H1 (cell line): ENCODE measurements at regions not wholly inside any gene's neighbourhood (a gene's known extent, or its start where the extent isn't known, plus 50 kb on each side); places are given as distances from the start of the nearest gene placed in this dataset.
"Not testable (repeated sequence)": the region's sequence is repeated elsewhere in the genome, so short reads cannot be mapped to it uniquely, and the experiment has no call there.

Experiments used
- CTCF ChIA-PET: fragments of 300-600 bp; sonication (Branson Sonifier 250); formaldehyde crosslinking; loops from one replicate; lab custom pipeline; 2021; ENCODE audit not compliant: partially characterized antibody; lab: Charles Lee
- POLR2A ChIA-PET: fragments of 300-600 bp; sonication (Branson Sonifier 250); formaldehyde crosslinking; loops from one replicate; lab custom pipeline; 2021; ENCODE audit warnings: inconsistent platforms; ENCODE audit not compliant: partially characterized antibody; lab: Charles Lee
- DNase-seq, 2 experiments: peaks; one replicate each; pipeline versions ENCODE4 v3.0.0 to v3.0.0-alpha.2; 2010 to 2022; ENCODE audit warnings: low spot score in 2 of 2, low read depth in 1 of 2, mixed read lengths in 1 of 2
- FAIRE-seq: peaks from 2 replicates; lab custom pipeline; 2011; peaks lifted over from hg19 to GRCh38; lab: Jason Lieb, UNC
- H2AFZ ChIP-seq: 2 replicates; pipeline ENCODE4 v1.8.1; 2012; ENCODE audit warnings: low read length, inconsistent platforms
- H2AK5ac ChIP-seq: 2 replicates; pipeline ENCODE4 v1.6.1; 2013; ENCODE audit warnings: low read depth, low read length
- H2BK120ac ChIP-seq: replicated peaks from 2 replicates; pipeline ENCODE3; 2013; ENCODE audit warnings: low read depth, low read length, inconsistent platforms
- H2BK12ac ChIP-seq: 2 replicates; pipeline ENCODE4 v1.6.1; 2013; ENCODE audit warnings: low read depth, low read length
- H2BK15ac ChIP-seq: 2 replicates; pipeline ENCODE4 v1.6.1; 2013; ENCODE audit warnings: low read length
- H2BK20ac ChIP-seq: 2 replicates; pipeline ENCODE4 v1.6.1; 2013; ENCODE audit warnings: low read length
- H2BK5ac ChIP-seq: 2 replicates; pipeline ENCODE4 v1.6.1; 2013; ENCODE audit warnings: low read depth, low read length
- H3K14ac ChIP-seq: 2 replicates; pipeline ENCODE4 v1.6.1; 2013; ENCODE audit warnings: inconsistent platforms; ENCODE audit not compliant: insufficient read length
- H3K18ac ChIP-seq: 2 replicates; pipeline ENCODE4 v1.6.1; 2013; ENCODE audit warnings: low read length; ENCODE audit errors: extremely low read depth
- H3K23ac ChIP-seq: 2 replicates; pipeline ENCODE4 v1.6.1; 2013; ENCODE audit warnings: inconsistent platforms; ENCODE audit not compliant: insufficient read length
- H3K23me2 ChIP-seq: 2 replicates; pipeline ENCODE4 v1.6.1; 2013; ENCODE audit warnings: low read depth, low read length
- H3K27ac ChIP-seq: 2 replicates; pipeline ENCODE4 v1.6.1; 2011; ENCODE audit warnings: low read depth, low read length, inconsistent platforms
- H3K27me3 ChIP-seq, 4 experiments: replicated peaks in 1 of 4; 1 replicate in 1 of 4; 2 replicates in 3 of 4; pipeline versions ENCODE4 v1.6.1 to v1.8.1; 2011 to 2013; ENCODE audit warnings: low read length in 3 of 4, mild to moderate bottlenecking in 3 of 4, inconsistent platforms in 2 of 4, mixed read lengths in 2 of 4, moderate library complexity in 1 of 4; ENCODE audit not compliant: control insufficient read depth in 3 of 4, insufficient read depth in 3 of 4; ENCODE audit errors: extremely low read depth in 1 of 4
- H3K36me3 ChIP-seq, 4 experiments: 2 replicates each; pipeline versions ENCODE4 v1.6.1 to v1.8.1; 2011 to 2013; ENCODE audit warnings: mild to moderate bottlenecking in 4 of 4, low read length in 3 of 4, moderate library complexity in 2 of 4, control low read depth in 1 of 4, inconsistent platforms in 1 of 4; ENCODE audit not compliant: insufficient read depth in 4 of 4, control insufficient read depth in 2 of 4
- H3K4ac ChIP-seq: replicated peaks from 2 replicates; pipeline ENCODE3; 2013; ENCODE audit warnings: low read length, low read depth, mixed read lengths, inconsistent platforms; ENCODE audit not compliant: insufficient read length
- H3K4me1 ChIP-seq, 4 experiments: replicated peaks in 1 of 4; 1 replicate in 1 of 4; 2 replicates in 3 of 4; pipeline versions ENCODE4 v1.6.1 to v1.8.1; 2011 to 2013; ENCODE audit warnings: low read length in 3 of 4, inconsistent platforms in 2 of 4, mixed read lengths in 1 of 4; ENCODE audit not compliant: insufficient read depth in 4 of 4, control insufficient read depth in 3 of 4
- H3K4me2 ChIP-seq, 2 experiments: 2 replicates each; pipeline versions ENCODE4 v1.6.1 to v1.8.1; 2011 to 2013; ENCODE audit warnings: low read depth in 2 of 2, low read length in 2 of 2, control low read depth in 1 of 2, inconsistent platforms in 1 of 2, mild to moderate bottlenecking in 1 of 2; ENCODE audit not compliant: insufficient read depth in 1 of 2
- H3K4me3 ChIP-seq, 4 experiments: fragments of 200-600, 300-600 bp in 1 of 4; sonication (generic), shearing (Covaris generic), sonication (Bioruptor Twin) in 1 of 4; 2 replicates each; pipeline versions ENCODE4 v1.5.1 to v1.8.1; 2011 to 2016; ENCODE audit warnings: low read length in 4 of 4, low read depth in 3 of 4, control low read depth in 2 of 4, inconsistent platforms in 2 of 4, mild to moderate bottlenecking in 2 of 4, mixed read lengths in 1 of 4, moderate library complexity in 1 of 4; ENCODE audit not compliant: insufficient read depth in 2 of 4; ENCODE audit errors: extremely low read depth in 1 of 4
- H3K56ac ChIP-seq: replicated peaks from 2 replicates; pipeline ENCODE3; 2013; ENCODE audit warnings: low read depth, mild to moderate bottlenecking, mixed read lengths, low read length, inconsistent platforms; ENCODE audit not compliant: insufficient read length
- H3K79me1 ChIP-seq: 2 replicates; pipeline ENCODE4 v1.6.1; 2013; ENCODE audit warnings: low read depth, low read length, control low read depth
- H3K79me2 ChIP-seq, 2 experiments: 2 replicates each; pipeline versions ENCODE4 v1.6.1 to v1.8.1; 2012 to 2013; ENCODE audit warnings: low read length in 2 of 2, mild to moderate bottlenecking in 2 of 2, inconsistent platforms in 1 of 2; ENCODE audit not compliant: insufficient read depth in 2 of 2, control insufficient read depth in 1 of 2
- H3K9ac ChIP-seq, 4 experiments: replicated peaks in 1 of 4; 1 replicate in 1 of 4; 2 replicates in 3 of 4; pipeline versions ENCODE4 v1.6.1 to v1.8.1; 2011 to 2013; ENCODE audit warnings: low read depth in 3 of 4, low read length in 3 of 4, control low read depth in 2 of 4, mild to moderate bottlenecking in 2 of 4, moderate library complexity in 2 of 4, inconsistent platforms in 1 of 4; ENCODE audit errors: extremely low read depth in 1 of 4
- H3K9me3 ChIP-seq, 2 experiments: 2 replicates each; pipeline versions ENCODE4 v1.6.1 to v1.8.1; 2012 to 2013; ENCODE audit warnings: mild to moderate bottlenecking in 2 of 2, moderate library complexity in 2 of 2, control low read depth in 1 of 2, inconsistent platforms in 1 of 2, low read depth in 1 of 2, low read length in 1 of 2, mixed read lengths in 1 of 2; ENCODE audit not compliant: insufficient read depth in 2 of 2
- H4K20me1 ChIP-seq, 2 experiments: replicated peaks in 1 of 2; 2 replicates each; pipeline versions ENCODE3 to v1.8.1; 2011 to 2013; ENCODE audit warnings: inconsistent platforms in 2 of 2, low read length in 2 of 2, mild to moderate bottlenecking in 1 of 2; ENCODE audit not compliant: insufficient read depth in 2 of 2, control insufficient read depth in 1 of 2
- H4K5ac ChIP-seq: 2 replicates; pipeline ENCODE4 v1.6.1; 2013; ENCODE audit warnings: low read length, low read depth, mixed read lengths, inconsistent platforms; ENCODE audit not compliant: insufficient read length
- H4K8ac ChIP-seq: 2 replicates; pipeline ENCODE4 v1.8.0; 2013; ENCODE audit warnings: mild to moderate bottlenecking, moderate library complexity, low read length, inconsistent platforms; ENCODE audit not compliant: insufficient read depth; ENCODE audit errors: extremely low read depth
- H4K91ac ChIP-seq: replicated peaks from 2 replicates; pipeline ENCODE3; 2013; ENCODE audit warnings: low read length, mixed read lengths, inconsistent platforms; ENCODE audit not compliant: insufficient read length
- WGBS, 2 experiments: shearing (Covaris generic) in 1 of 2; methylation state at CpG; one replicate each; pipeline versions ENCODE4 v1.1.6 to v1.1.7; 2013 to 2015; ENCODE audit warnings: low lambda C conversion rate in 2 of 2, mixed read lengths in 2 of 2, inconsistent platforms in 1 of 2, low coverage in 1 of 2, missing lambda C conversion rate in 1 of 2; ENCODE audit not compliant: insufficient replicate concordance in 2 of 2, insufficient coverage in 1 of 2, insufficient read length in 1 of 2; ENCODE audit errors: extremely low coverage in 1 of 2, missing lambda C conversion rate in 1 of 2; 5-methylcytosine and 5-hydroxymethylcytosine counted together

- H3K23ac ChIP-seq, H3K4me1 ChIP-seq, H2BK15ac ChIP-seq, H3K18ac ChIP-seq, H3K4me2 ChIP-seq, H3K9ac ChIP-seq, H3K79me1 ChIP-seq, H4K5ac ChIP-seq, H4K8ac ChIP-seq, H4K20me1 ChIP-seq, H2AK5ac ChIP-seq, H3K14ac ChIP-seq, H3K4ac ChIP-seq, H3K9me3 ChIP-seq, POLR2A ChIA-PET, H3K79me2 ChIP-seq, H2AFZ ChIP-seq, H2BK5ac ChIP-seq, H4K91ac ChIP-seq, H2BK120ac ChIP-seq, H3K27ac ChIP-seq, H3K4me3 ChIP-seq, CTCF ChIA-PET, H2BK12ac ChIP-seq, H3K23me2 ChIP-seq, H3K36me3 ChIP-seq, H3K56ac ChIP-seq, H2BK20ac ChIP-seq, FAIRE-seq, H3K27me3 ChIP-seq: not testable (repeated sequence)
- DNase-seq: peak in 1 of 2 experiments; percentile 59
- WGBS, 2 experiments: 86% methylated on average over 8 of the region's 15 CpGs; no CpG with 5 or more reads in 1 of the 2 experiments
Measured at GRCh38 chr10:46773178-46773896, 137.9 kb upstream of the PTPN20 start.

- H3K4me2 ChIP-seq, H2BK20ac ChIP-seq, H4K5ac ChIP-seq, H2BK120ac ChIP-seq, H4K20me1 ChIP-seq, H3K9me3 ChIP-seq, H3K9ac ChIP-seq, H2AK5ac ChIP-seq, H3K14ac ChIP-seq, FAIRE-seq, H3K4ac ChIP-seq, H2BK12ac ChIP-seq, H3K56ac ChIP-seq, H2BK15ac ChIP-seq, H2AFZ ChIP-seq, H3K23ac ChIP-seq, H3K4me1 ChIP-seq, H3K4me3 ChIP-seq, H3K18ac ChIP-seq, H3K23me2 ChIP-seq, H4K91ac ChIP-seq, POLR2A ChIA-PET, H3K79me1 ChIP-seq, H3K79me2 ChIP-seq, H2BK5ac ChIP-seq, H3K27me3 ChIP-seq, H3K36me3 ChIP-seq, DNase-seq, CTCF ChIA-PET, H3K27ac ChIP-seq, H4K8ac ChIP-seq: not testable (repeated sequence)
- WGBS, 2 experiments: 95% methylated on average over 11 of the region's 14 CpGs; no CpG with 5 or more reads in 1 of the 2 experiments
Measured at GRCh38 chr10:46773897-46774236, 137.4 kb upstream of the PTPN20 start.
